ENCODE measurements at regions not wholly inside any gene's neighbourhood (a gene's known extent, or its start where the extent isn't known, plus 50 kb on each side); places are given as distances from the start of the nearest gene placed in this dataset.
"Not testable (repeated sequence)": the region's sequence is repeated elsewhere in the genome, so short reads cannot be mapped to it uniquely, and the experiment has no call there.

GRCh38 chr15:25250906-25251622, 187.8 kb downstream of the UBE3A start:
- no peak for DNase-seq

GRCh38 chr15:25251700-25252390, 187.0 kb downstream of the UBE3A start:
- DNase-seq: no peak

- DNase-seq: not testable (repeated sequence)
Measured at GRCh38 chr15:25253048-25253973, 185.5 kb downstream of the UBE3A start.

GRCh38 chr15:25268166-25268565, 170.7 kb downstream of the UBE3A start:
- DNase-seq: no peak

All from activated CD4-positive, alpha-beta T cell treated with anti-CD3 and anti-CD28 coated beads, Interleukin-2, amount 50 U/mL, for 48 hours (primary cell).